GM12874 (cell line): ENCODE measurements at regions not wholly inside any gene's neighbourhood (a gene's known extent, or its start where the extent isn't known, plus 50 kb on each side); places are given as distances from the start of the nearest gene placed in this dataset.

ENCODE experiments used
- CTCF ChIP-seq: IDR thresholded peaks from 2 replicates; pipeline ENCODE4 v1.5.1; 2011; ENCODE audit warnings: low read depth, mild to moderate bottlenecking, control low read depth, low read length, moderate library complexity; ENCODE audit not compliant: insufficient read depth

- no peak for TF ChIP-seq CTCF
These were observed 83.9 kb upstream of the WWC1 start for GRCh38 chr5:168207450-168208029.

- no peak for TF ChIP-seq CTCF
These were observed 82.0 kb upstream of the WWC1 start for GRCh38 chr5:168209244-168209995.

GRCh38 chr5:168209997-168210396 is 81.4 kb upstream of the WWC1 start:
- TF ChIP-seq CTCF, result no peak

- TF ChIP-seq CTCF, result no peak
These were observed 80.2 kb upstream of the WWC1 start for GRCh38 chr5:168211245-168211644.

- no peak for TF ChIP-seq CTCF
These were observed 79.5 kb upstream of the WWC1 start for GRCh38 chr5:168211936-168212335.

- TF ChIP-seq CTCF, result no peak
These were observed 77.4 kb upstream of the WWC1 start for GRCh38 chr5:168214071-168214470.

- TF ChIP-seq CTCF, result no peak
These were observed 76.6 kb upstream of the WWC1 start for GRCh38 chr5:168214886-168215285.
